ENCODE measurements at regions not wholly inside any gene's neighbourhood (a gene's known extent, or its start where the extent isn't known, plus 50 kb on each side); places are given as distances from the start of the nearest gene placed in this dataset.

DNA sequence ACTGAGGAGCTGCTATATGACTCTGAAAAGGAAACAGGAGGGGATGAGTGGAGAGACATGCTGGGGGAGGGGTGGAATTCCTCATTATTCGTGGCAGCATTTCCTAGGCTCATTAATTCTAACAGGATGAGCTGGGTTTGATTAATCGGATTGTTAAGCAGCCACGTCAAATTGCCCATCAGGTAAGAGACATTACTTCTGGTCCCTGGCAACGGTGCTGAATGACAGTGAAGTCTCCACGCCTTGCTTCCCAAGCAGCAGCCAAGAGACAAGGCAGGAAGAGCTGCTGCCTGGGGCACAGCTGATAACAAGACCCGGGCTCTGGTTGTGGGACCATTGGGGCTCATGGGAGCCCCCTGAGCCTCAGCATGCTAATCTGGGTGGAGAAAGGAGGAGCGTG, 86.6 kb downstream of the MARCHF4 start:
- DNase-seq: no peak

DNA sequence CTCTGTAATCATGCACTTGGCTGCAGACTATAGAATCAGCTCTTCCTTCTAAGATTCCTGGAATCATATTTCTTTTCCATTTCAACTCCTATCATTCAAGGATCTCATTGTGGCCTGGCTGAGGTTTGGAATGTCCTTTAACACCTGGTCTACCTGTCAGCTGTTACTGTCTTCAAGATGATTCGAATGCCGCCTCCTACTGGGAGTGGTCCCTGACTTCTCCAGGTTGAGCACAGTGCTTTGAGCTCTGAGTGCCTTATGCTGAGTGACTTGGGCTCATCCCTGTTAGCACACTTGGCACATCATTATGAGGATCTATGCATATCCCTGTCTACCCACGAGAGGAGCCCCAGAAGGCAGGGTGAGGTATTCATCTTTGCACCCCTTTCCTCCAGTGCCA, 87.6 kb downstream of the MARCHF4 start:
- no peak for DNase-seq

DNA sequence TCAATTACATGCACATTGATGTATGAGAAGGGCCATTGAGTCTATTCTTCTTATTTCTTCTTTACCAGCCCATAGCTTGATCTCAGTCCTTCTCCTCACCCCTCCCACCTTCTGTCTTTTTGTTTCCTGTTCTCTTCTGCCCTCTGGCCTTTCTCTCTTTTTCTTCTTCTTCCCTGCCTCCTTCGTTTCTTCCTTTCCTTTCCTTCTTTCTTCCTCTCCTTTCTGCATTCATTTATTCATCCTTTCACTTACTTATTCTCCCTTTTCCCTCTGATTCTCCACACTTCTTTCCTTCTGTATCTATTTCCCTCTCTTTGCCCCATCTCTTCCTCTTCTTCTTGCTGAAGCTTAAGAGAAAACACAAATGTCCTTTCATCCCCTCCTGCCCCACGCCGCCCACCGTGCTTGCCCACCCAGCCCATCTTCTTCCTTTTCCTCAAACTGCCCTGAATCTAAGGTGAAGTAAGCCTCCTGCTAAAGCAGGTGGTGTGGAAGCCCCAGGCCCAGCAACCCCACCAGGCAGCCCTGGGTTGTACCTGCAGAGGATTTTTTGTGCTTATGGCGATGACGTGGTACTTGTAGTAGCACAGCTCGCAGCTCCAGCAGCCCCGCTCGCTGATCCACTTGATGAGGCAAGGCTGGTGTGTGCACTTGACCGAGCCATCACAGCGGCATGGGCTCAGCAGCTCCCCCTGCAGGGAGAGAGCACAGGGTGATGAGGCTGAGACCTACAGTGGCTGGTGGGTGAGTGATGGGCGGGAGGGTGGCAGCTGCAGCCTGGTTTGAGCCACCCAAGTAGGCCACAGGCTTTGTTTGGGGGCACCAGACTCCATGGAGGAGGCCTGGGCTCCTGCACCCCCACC, 89.0 kb downstream of the MARCHF4 start:
- peak; percentile 17 for DNase-seq

DNA sequence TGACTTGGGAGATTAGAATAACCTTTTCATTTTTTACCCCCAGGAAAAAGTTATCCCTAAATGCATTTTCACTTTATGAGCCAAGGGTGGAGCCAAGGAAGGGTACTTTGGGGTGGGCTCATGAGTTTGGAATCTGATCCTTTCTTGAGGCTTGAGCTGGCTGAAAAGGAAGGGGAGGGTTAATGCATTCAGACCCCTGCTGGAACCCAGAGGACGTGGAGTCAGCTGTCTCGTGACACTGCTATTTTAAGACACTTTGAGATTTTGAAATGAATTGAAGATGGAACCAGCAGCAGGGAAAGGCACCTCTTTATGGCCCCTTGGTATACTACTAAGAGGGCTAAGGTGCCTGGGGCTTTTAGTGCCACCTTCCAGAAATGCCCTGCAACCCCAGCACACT, 90.4 kb downstream of the MARCHF4 start:
- DNase-seq: no peak

DNA sequence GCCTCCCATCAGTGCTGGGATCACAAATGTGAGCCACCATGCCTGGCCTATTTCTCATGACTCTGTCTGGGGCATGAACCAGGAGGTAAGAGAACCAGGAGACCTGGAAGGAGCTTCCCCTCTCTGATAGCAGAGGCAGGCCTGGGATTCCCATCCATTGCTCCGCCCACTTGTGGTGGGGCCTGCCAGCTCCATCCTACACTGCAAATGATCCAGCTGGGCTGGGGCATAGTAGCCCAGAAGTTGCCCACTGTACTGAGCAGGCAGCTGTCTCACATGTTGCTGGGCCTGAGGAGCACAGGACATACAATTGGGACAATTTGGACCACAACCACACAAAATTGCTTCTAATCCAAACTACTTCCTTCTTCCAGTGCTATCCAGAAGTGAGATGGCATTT, 91.0 kb downstream of the MARCHF4 start:
- no peak for DNase-seq

DNA sequence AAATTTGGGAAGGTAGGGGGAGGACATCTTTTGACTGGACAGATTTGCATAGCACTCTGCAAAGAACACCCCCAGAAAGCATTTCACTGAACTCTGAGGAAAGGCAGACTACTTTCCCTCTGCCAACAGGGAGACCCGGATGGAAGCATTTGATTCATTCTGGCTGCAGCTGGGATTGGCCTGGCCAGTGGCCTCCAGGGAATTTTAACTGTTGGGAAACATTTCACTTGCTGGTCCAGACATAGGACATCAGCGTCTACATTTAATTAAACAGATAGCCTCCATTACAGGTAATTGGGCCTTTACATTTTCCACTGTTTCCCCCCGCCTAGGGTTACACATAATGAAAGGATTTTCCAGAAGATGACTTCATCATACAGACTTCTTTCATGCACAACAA, 92.8 kb downstream of the MARCHF4 start:
- DNase-seq: no peak

DNA sequence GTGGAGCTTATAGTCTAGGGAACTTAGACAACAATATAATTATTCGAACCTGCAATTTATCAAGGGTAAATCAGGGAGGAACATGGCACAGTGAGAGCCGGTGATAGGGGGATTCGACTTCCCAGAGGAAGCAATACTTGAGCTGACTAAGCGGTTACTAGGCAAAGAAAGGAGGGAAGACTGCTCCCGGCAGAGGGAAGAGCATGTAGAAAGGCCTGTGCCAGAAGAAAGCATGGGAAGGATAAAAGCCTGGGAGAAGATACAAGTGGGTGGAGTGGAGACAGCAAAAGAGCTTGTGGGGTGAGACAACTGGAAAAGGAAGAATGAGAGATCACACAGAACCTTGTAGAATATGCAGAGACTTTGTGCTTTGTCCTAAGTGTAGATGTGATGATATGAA, 93.3 kb downstream of the MARCHF4 start:
- no peak for DNase-seq

DNA sequence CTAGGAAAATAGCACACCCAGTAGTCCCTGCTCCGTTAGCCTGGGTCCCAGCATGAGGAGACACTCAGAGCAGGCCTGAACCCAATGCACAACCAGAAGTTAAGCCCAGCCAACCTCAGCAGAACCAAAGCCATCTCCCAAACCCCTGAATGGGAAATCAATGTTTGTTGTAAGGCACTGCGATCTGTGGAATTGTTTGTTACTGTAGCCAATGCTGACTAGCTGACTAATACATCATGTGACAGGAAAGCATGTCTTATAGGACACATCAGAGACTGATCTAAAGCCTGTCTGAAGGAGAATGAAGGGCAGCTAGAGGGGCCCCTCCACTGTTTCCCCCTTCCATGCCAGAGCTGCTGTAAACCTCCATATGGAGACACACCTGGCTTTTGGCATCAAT, 96.4 kb downstream of the MARCHF4 start:
- no peak for DNase-seq

DNA sequence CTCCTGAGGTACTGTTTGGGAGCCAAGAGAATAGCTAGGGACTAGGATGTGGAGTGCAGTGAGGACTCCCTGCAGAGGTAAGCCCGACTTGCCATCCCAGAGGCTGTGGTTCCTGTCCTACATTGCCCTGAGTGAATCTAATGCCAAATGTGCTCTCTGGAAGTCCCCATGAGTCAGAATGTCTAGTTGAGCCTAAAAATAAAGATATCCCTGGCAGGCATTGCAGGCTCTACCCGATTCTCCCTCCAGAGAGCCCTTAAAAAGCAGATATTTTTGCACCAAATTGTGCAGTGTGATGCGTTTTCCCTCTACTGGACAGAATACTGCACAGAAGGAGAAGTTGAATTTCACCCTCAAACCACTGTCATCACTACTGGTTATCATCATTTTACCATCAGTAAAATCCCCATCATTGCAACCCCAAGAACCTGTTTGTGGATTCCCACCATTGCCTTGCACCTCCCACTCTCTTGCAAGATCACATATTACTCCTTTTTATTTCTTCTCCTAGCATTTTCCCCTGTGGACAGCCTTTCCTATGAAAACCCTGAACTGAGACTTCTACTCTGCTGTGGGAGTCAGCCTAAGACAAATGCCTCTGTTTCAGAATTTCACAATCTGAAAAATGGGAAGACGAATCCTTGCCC, 98.0 kb downstream of the MARCHF4 start:
- DNase-seq: no peak

DNA sequence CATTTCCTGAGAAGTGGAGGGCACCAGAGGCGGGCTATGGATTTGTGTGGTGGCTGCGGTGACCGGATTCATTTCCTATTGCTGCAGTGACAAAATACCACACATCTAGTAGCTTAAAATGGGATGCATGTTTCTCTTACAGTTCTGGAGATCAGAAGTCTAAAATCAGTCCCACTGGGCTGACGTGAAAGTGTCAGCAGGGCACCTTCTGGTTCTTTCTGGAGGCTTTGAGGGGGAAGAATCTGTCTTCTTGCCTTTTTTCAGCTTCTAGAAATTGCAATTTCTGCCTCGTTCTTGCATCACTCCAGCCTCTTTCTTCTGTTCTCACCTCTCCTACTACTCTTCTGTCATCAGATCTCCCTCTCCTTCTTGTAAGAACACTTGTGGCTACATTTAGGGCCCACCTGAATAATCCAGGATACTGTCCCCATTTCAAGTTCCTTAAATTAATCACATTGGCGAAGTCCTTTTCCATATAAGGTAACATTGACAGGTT, 111.2 kb downstream of the MARCHF4 start:
- DNase-seq: no peak

DNA sequence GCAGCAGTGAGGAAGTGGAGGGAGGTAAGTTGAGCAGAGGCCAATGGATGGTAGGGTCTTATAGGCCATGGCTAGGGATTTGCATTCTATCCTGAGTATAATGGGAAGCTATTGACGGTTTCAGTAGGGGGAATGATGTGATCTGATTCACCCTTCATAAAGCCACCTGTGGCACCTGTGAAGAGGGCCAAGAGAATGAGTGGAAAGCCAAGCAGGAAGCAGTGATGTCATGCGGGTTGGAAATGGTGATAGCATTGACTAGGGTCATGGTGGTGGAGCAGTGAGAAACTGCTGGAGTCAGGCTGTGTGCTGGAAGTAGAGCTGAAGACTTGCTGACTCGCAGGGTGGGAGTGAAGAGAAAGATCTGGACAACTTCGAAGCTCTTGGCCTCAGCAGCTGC, 111.7 kb downstream of the MARCHF4 start:
- DNase-seq: no peak

DNA sequence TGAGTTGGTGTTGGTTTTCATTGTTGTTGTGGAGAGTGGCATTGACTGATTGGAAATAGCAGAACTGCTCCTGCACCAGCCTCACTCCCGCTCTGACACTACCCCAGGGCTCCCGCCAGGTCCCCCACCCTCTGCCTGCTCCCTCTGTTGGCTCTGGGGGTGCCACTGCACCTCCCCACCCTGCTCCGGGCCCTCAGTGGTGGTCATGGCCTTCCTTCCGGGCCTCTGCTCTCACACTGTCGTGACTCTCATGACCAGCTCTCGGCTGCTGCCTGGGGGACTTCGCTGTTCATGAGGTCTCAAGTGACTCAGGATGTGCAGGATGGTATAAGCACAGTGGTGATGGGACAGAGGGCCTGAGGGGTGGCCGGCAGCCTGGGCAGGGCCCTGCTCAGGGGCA, 113.2 kb downstream of the MARCHF4 start:
- no peak for DNase-seq

DNA sequence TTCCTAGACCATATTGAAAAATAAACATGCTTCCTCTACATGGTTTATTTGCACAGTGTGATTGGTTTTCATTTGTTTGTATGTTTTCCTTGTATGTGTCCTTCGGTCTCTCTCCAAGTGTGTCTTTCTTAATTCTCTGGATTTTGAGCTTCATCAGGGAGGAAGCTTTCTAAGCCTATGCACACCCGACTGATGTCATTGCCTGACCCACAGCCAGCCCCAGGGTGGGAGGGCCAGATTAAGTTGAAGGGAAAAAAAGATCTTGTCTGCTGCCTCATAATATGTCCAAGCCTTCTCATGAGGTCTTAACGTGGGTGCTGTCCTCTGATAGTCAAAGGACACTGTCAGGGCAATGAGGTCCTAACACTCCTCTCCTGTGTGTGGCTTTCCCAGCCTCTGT, 115.2 kb downstream of the MARCHF4 start:
- DNase-seq: no peak
